Upper lobe of right lung (tissue), 1 donor: ENCODE measurements at regions not wholly inside any gene's neighbourhood (a gene's known extent, or its start where the extent isn't known, plus 50 kb on each side); places are given as distances from the start of the nearest gene placed in this dataset.
A peak's percentile ranks its signal among the peaks of the same experiment; 100 is the strongest.

Source experiments
- ATAC-seq: fragments of 200-7000 bp; cut with Tn5 transposase; one replicate; pipeline ENCODE4 v1.9.1; 2020; ENCODE audit warnings: mild to moderate bottlenecking, moderate library complexity
- DNase-seq: peaks from one replicate; pipeline ENCODE4 v3.0.0-alpha.2; 2020
- H3K27ac ChIP-seq: fragments of 200-600 bp; one replicate; pipeline ENCODE4 v1.8.0; 2022
- H3K27me3 ChIP-seq: fragments of 200-600 bp; one replicate; pipeline ENCODE4 v1.8.0; 2022; ENCODE audit warnings: mild to moderate bottlenecking
- H3K36me3 ChIP-seq: fragments of 200-600 bp; one replicate; pipeline ENCODE4 v1.8.0; 2022
- H3K4me1 ChIP-seq: fragments of 200-600 bp; one replicate; pipeline ENCODE4 v1.8.0; 2022
- H3K4me3 ChIP-seq: fragments of 200-600 bp; one replicate; pipeline ENCODE4 v1.8.0; 2022; ENCODE audit warnings: mild to moderate bottlenecking
- H3K9me3 ChIP-seq: fragments of 200-600 bp; one replicate; pipeline ENCODE4 v1.8.0; 2022
- intact Hi-C: fragments of 100-400 bp; cut with DNase I; formaldehyde crosslinking; loops from one replicate; pipeline ENCODE4 v1.11.0; 2022
- TF ChIP-seq, protein P1 (sequence below): fragments of 200-600 bp; IDR thresholded peaks from one replicate; pipeline ENCODE4 v1.8.0; 2022; ENCODE audit warnings: antibody characterized with exemption
- donor health status: DM: no; HTN: yes; CAD: no; lungs with severe emphysema.

- Histone ChIP-seq H3K9me3 (no peaks in the 10 kb centered on the region), H3K4me1 (peaks cover 5% of the 10 kb centered on the region), H3K27me3 (no peaks in the 10 kb centered on the region), H3K36me3 (no peaks in the 10 kb centered on the region), H3K27ac (no peak overlapping the region), H3K4me3 (no peak overlapping the region)
- TF ChIP-seq, protein P1, sequence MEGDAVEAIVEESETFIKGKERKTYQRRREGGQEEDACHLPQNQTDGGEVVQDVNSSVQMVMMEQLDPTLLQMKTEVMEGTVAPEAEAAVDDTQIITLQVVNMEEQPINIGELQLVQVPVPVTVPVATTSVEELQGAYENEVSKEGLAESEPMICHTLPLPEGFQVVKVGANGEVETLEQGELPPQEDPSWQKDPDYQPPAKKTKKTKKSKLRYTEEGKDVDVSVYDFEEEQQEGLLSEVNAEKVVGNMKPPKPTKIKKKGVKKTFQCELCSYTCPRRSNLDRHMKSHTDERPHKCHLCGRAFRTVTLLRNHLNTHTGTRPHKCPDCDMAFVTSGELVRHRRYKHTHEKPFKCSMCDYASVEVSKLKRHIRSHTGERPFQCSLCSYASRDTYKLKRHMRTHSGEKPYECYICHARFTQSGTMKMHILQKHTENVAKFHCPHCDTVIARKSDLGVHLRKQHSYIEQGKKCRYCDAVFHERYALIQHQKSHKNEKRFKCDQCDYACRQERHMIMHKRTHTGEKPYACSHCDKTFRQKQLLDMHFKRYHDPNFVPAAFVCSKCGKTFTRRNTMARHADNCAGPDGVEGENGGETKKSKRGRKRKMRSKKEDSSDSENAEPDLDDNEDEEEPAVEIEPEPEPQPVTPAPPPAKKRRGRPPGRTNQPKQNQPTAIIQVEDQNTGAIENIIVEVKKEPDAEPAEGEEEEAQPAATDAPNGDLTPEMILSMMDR: no peak
- ATAC-seq (no peak), DNase-seq (no peak)
- intact Hi-C loops: no loop called here
These were observed 167.2 kb upstream of the KCNMB2 start for GRCh38 chr3:178369006-178369405.

DNA sequence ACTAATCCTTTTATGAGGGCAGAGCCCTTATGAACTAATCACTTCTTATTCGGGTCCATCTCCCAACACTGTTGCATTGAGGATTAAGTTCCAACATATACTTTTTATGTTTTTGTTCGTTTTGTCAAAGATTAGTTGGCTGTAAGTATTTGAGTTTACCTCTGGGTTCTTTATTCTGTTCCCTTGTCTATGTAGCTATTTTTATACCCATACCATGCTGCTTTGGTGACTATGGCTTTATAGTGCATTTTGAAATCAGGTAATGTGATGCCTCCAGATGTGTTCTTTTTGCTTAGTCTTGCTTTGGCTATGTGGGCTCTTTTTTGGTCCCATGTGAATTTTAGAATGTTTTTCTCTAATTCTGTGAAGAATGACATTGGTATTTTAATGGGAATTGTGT, 166.4 kb upstream of the KCNMB2 start:
- no peaks in the 10 kb centered on the region for H3K9me3 ChIP-seq
- ATAC-seq: no peak
- intact Hi-C loops: no loop called here

DNA sequence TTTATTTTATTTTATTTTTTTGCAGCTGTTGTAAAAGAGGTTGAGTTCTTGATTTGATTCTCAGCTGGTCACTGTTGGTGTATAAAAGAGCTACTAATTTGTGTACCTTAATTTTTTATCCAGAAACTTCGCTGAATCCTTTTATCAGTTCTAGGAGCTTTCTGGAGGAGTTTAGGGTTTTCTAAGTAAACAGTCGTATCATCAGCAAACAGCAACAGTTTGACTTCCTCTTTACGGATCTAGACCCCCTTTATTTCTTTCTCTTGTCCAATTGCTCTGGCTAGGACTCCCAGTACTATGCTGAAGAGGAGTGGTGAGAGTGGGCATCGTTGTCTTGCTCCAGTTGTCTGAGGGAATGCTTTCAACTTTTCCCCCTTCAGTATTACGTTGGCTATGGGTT, 165.8 kb upstream of the KCNMB2 start:
- no peak overlapping the region for H3K27ac ChIP-seq
- TF ChIP-seq, protein P1: no peak
- intact Hi-C loops: no loop called here
- no peak overlapping the region for H3K4me3 ChIP-seq
- H3K9me3 ChIP-seq: no peaks in the 10 kb centered on the region
- no peaks in the 10 kb centered on the region for H3K27me3 ChIP-seq
- ATAC-seq (no peak), DNase-seq (no peak)
- no peaks in the 10 kb centered on the region for H3K36me3 ChIP-seq
- H3K4me1 ChIP-seq: peaks cover 5% of the 10 kb centered on the region

More for the DNA sequence above, 166.4 kb upstream of the KCNMB2 start:
- Histone ChIP-seq H3K36me3 (no peaks in the 10 kb centered on the region), H3K4me3 (no peak overlapping the region), H3K27ac (no peak overlapping the region), H3K4me1 (peaks cover 5% of the 10 kb centered on the region), H3K27me3 (no peaks in the 10 kb centered on the region)
- no peak for DNase-seq
- TF ChIP-seq, protein P1: no peak

GRCh38 chr3:178381555-178381954, 154.7 kb upstream of the KCNMB2 start:
- intact Hi-C loops: no loop called here
- TF ChIP-seq, protein P1: no peak
- ATAC-seq: no peak
- H3K36me3 ChIP-seq: no peaks in the 10 kb centered on the region
- H3K4me1 ChIP-seq: peaks cover 5% of the 10 kb centered on the region
- DNase-seq: no peak
- peak overlapping the region; percentile 26 for H3K27ac ChIP-seq
- no peaks in the 10 kb centered on the region for H3K9me3 ChIP-seq
- H3K4me3 ChIP-seq: no peak overlapping the region
- H3K27me3 ChIP-seq: no peaks in the 10 kb centered on the region

DNA sequence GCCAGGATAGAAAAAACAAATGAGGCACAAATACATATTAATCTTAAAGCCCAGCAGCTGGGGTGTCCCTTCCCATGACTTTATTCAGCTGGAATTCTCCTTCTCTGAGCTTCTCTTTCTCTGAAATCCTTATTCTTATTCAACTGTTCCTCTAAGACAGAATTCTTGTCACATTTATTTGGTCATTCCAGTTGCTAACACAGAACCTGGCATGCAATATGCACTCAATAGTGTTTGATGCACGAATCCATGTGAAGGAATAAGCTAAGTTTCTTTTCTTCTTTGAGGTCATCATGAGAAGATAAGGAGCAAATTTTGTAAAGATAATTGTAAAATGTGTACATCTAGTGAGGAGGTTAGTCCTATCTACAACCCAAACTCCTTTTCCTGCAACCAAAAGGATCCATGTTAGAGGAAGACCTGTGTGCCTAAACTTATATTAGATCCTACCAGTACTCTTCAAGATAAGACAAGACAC, 154.2 kb upstream of the KCNMB2 start:
- no peak for DNase-seq
- intact Hi-C loops: no loop called here
- ATAC-seq: no peak
- Histone ChIP-seq H3K27me3 (no peaks in the 10 kb centered on the region), H3K9me3 (no peaks in the 10 kb centered on the region), H3K36me3 (no peaks in the 10 kb centered on the region), H3K27ac (peak overlapping the region; percentile 26), H3K4me3 (no peak overlapping the region), H3K4me1 (peaks cover 5% of the 10 kb centered on the region)
- TF ChIP-seq, protein P1: no peak

DNA sequence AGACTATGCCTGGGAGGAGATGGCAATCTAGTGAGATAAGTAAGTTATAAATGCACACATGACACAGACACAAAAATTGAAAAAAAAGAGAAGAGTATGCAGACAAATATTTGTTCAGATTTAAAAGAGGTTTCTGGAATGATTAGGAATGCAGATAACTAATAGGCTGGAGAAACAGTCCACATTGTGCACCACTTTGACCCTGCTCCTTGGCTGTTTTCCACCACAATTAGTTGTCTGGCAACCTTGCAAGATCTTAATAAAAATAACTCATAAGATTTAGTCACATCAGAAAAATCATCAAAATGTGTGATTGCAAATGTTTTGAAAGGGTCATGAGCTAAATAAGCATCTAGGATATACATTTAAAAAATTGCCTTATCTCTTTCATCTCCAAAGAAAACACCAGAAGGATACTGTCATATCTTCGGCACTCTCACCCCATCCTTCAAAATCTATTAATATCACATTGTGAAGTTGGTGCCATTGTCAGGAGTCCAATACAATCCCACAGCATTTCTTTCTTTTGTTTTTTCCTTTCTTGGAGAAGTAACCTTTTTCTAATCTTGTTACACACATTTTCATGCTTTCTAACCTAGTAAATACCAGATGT, 153.7 kb upstream of the KCNMB2 start:
- Histone ChIP-seq H3K4me1 (peaks cover 5% of the 10 kb centered on the region), H3K36me3 (no peaks in the 10 kb centered on the region), H3K27ac (no peak overlapping the region), H3K27me3 (no peaks in the 10 kb centered on the region), H3K4me3 (no peak overlapping the region), H3K9me3 (no peaks in the 10 kb centered on the region)
- intact Hi-C loops: no loop called here
- no peak for DNase-seq
- ATAC-seq: no peak
- TF ChIP-seq, protein P1: no peak
